HL-60 (cell line): ENCODE measurements at regions not wholly inside any gene's neighbourhood (a gene's known extent, or its start where the extent isn't known, plus 50 kb on each side); places are given as distances from the start of the nearest gene placed in this dataset.

ENCODE experiments used
- DNase-seq, 2 experiments: peaks; one replicate each; pipeline ENCODE4 v3.0.0-alpha.2; 2010 to 2020; ENCODE audit warnings: low read depth in 1 of 2, low spot score in 1 of 2
- H3K27ac ChIP-seq: fragments of 250-450 bp; sonication (Bioruptor Pico); replicated peaks from 2 replicates; pipeline ENCODE4 v1.5.1; 2020; ENCODE audit warnings: mild to moderate bottlenecking, moderate library complexity
- H3K27me3 ChIP-seq: fragments of 250-450 bp; sonication (Bioruptor Pico); 2 replicates; pipeline ENCODE4 v1.5.1; 2021; ENCODE audit warnings: mild to moderate bottlenecking, moderate library complexity; ENCODE audit not compliant: insufficient read depth, poor library complexity, severe bottlenecking
- H3K4me3 ChIP-seq: replicated peaks from 2 replicates; pipeline ENCODE4 v1.5.1; 2011; ENCODE audit warnings: mild to moderate bottlenecking, control low read depth, low read length; ENCODE audit not compliant: insufficient read depth
- CTCF ChIP-seq: IDR thresholded peaks from one replicate; pipeline ENCODE4 v1.5.1; 2011; ENCODE audit warnings: low read length, control low read depth, inconsistent platforms; ENCODE audit not compliant: insufficient read depth
- GABPA ChIP-seq: IDR thresholded peaks from 2 replicates; pipeline ENCODE4 v1.6.1; 2012; ENCODE audit warnings: low read depth
- POLR2AphosphoS5 ChIP-seq: IDR thresholded peaks from 2 replicates; pipeline ENCODE4 v1.6.1; 2012; ENCODE audit warnings: low read depth
- REST ChIP-seq: IDR thresholded peaks from 2 replicates; pipeline ENCODE4 v1.6.1; 2012; ENCODE audit warnings: low read depth; ENCODE audit not compliant: insufficient replicate concordance
- SPI1 ChIP-seq: IDR thresholded peaks from 2 replicates; pipeline ENCODE4 v1.6.1; 2012; ENCODE audit warnings: low read depth, mild to moderate bottlenecking, borderline replicate concordance

GRCh38 chr14:39957987-39958386, 525.8 kb upstream of the FBXO33 start:
- Histone ChIP-seq H3K27ac (no peak overlapping the region), H3K4me3 (no peak overlapping the region), H3K27me3 (no peaks in the 10 kb centered on the region)
- DNase-seq: no peak
- no peak for TF ChIP-seq REST
- no peak for TF ChIP-seq POLR2AphosphoS5
- TF ChIP-seq SPI1: no peak
- TF ChIP-seq GABPA: no peak
- TF ChIP-seq CTCF: no peak

GRCh38 chr14:39957290-39957689, 525.1 kb upstream of the FBXO33 start:
- H3K27me3 ChIP-seq: no peaks in the 10 kb centered on the region
- TF ChIP-seq POLR2AphosphoS5: no peak
- TF ChIP-seq REST: no peak
- no peak for TF ChIP-seq GABPA
- TF ChIP-seq CTCF: no peak
- TF ChIP-seq SPI1: no peak
- DNase-seq: no peak
- no peak overlapping the region for H3K27ac ChIP-seq
- no peak overlapping the region for H3K4me3 ChIP-seq

- no peak for TF ChIP-seq GABPA
- no peak for DNase-seq
Observed at GRCh38 chr14:39956372-39956771, 524.1 kb upstream of the FBXO33 start.

GRCh38 chr14:39948235-39948634, 516.0 kb upstream of the FBXO33 start:
- H3K27me3 ChIP-seq: no peaks in the 10 kb centered on the region
- no peak overlapping the region for H3K27ac ChIP-seq
- no peak for DNase-seq
- H3K4me3 ChIP-seq: no peak overlapping the region
- TF ChIP-seq POLR2AphosphoS5 (no peak), REST (no peak), CTCF (no peak), GABPA (no peak), SPI1 (no peak)

More at GRCh38 chr14:39956372-39956771, 524.1 kb upstream of the FBXO33 start:
- no peaks in the 10 kb centered on the region for H3K27me3 ChIP-seq
- H3K4me3 ChIP-seq: no peak overlapping the region
- H3K27ac ChIP-seq: no peak overlapping the region
